Mammary epithelial cell (primary cell): ENCODE measurements at regions not wholly inside any gene's neighbourhood (a gene's known extent, or its start where the extent isn't known, plus 50 kb on each side); places are given as distances from the start of the nearest gene placed in this dataset.

Experiments
- CTCF ChIP-seq, 2 donors: IDR thresholded peaks in 1 of 2; conservative IDR thresholded peaks in 1 of 2; 2 replicates each; pipeline ENCODE4 v1.5.1; 2011 to 2012; ENCODE audit warnings: inconsistent platforms in 2 of 2, low read length in 2 of 2, mild to moderate bottlenecking in 2 of 2, control low read depth in 1 of 2, low read depth in 1 of 2; ENCODE audit not compliant: insufficient read depth in 1 of 2; ENCODE audit errors: extremely low read depth in 1 of 2
- EZH2 ChIP-seq: IDR thresholded peaks from 2 replicates; pipeline ENCODE4 v1.6.1; 2012; ENCODE audit warnings: low read length, inconsistent platforms, borderline replicate concordance

- TF ChIP-seq CTCF (conservative IDR thresholded peaks at IDR 0.05 in 1 of 2, IDR thresholded peaks at IDR 0.05 in 1 of 2; ENCODE audit: extremely low read depth in 1 of 2, insufficient read depth in 1 of 2, low read depth in 1 of 2, low read length in 2 of 2) (no peak), EZH2 (no peak)
Observed at GRCh38 chr5:44446399-44446798, 57.2 kb upstream of the FGF10 start.
